ENCODE measurements at regions not wholly inside any gene's neighbourhood (a gene's known extent, or its start where the extent isn't known, plus 50 kb on each side); places are given as distances from the start of the nearest gene placed in this dataset.

GRCh38 chr10:111999915-112000302, 183.7 kb downstream of the GPAM start:
- no peaks in the 10 kb centered on the region for H3K36me3 Mint-ChIP-seq (ENCODE audit: low read depth)
- no peak overlapping the region for H3K4me3 ChIP-seq
- no peaks in the 10 kb centered on the region for H3K9me3 Mint-ChIP-seq
- no peak overlapping the region for H3K4me3 Mint-ChIP-seq
- DNase-seq (ENCODE audit: low spot score), result no peak
- peaks cover 20% of the 10 kb centered on the region for H3K4me1 ChIP-seq (ENCODE audit: insufficient read depth)
- no peaks in the 10 kb centered on the region for H3K27me3 ChIP-seq (ENCODE audit: insufficient read depth)
- no peak overlapping the region for H3K27ac ChIP-seq (ENCODE audit: low read depth)
- TF ChIP-seq STAT1 (IDR thresholded peaks at IDR 0.05; ENCODE audit: unreplicated experiment), result no peak
- no peak for TF ChIP-seq EZH2 (IDR thresholded peaks at IDR 0.05; ENCODE audit: low read depth, unreplicated experiment)
- TF ChIP-seq POLR2AphosphoS5 (IDR thresholded peaks at IDR 0.05; ENCODE audit: low read depth), result no peak
- TF ChIP-seq ETS1 (IDR thresholded peaks at IDR 0.05), result no peak
- no peak for TF ChIP-seq ZNF462 (CRISPR knock-in tag; IDR thresholded peaks at IDR 0.05)
- TF ChIP-seq ZNF331 (CRISPR knock-in tag; IDR thresholded peaks at IDR 0.05; ENCODE audit: low read depth), result no peak
- TF ChIP-seq NANOG (IDR thresholded peaks at IDR 0.05; ENCODE audit: borderline replicate concordance), result no peak
- H3F3A ChIP-seq (replicated peaks; ENCODE audit: low read depth), result no peaks in the 10 kb centered on the region
- H3K9me2 ChIP-seq (ENCODE audit: insufficient read depth), result peaks cover 18% of the 10 kb centered on the region; the same call in 1 of the 2 replicates
- H4K20me1 ChIP-seq (replicated peaks; ENCODE audit: insufficient read depth), result no peaks in the 10 kb centered on the region
- no peak overlapping the region for H3K27ac Mint-ChIP-seq
- peaks cover 21% of the 10 kb centered on the region for H3K4me1 Mint-ChIP-seq
- peaks cover 3% of the 10 kb centered on the region for H3K27me3 Mint-ChIP-seq (ENCODE audit: insufficient read depth, low read depth, poor library complexity)
- no peaks in the 10 kb centered on the region for H3K36me3 ChIP-seq (ENCODE audit: insufficient read depth)
- H2AFZ ChIP-seq, result no peak overlapping the region
- H3K79me2 ChIP-seq (replicated peaks; ENCODE audit: insufficient read depth), result no peaks in the 10 kb centered on the region
- ATAC-seq, result no peak; the same call in 2 of the 3 replicates
- H3K4me2 ChIP-seq, result peak overlapping the region; percentile 59; the same call in 1 of the 2 replicates
